ENCODE measurements at regions not wholly inside any gene's neighbourhood (a gene's known extent, or its start where the extent isn't known, plus 50 kb on each side); places are given as distances from the start of the nearest gene placed in this dataset.

- no peak overlapping the region for H3K27ac ChIP-seq (ENCODE audit: low read depth in 1 of 2, low read length in 2 of 2)
- no peaks in the 10 kb centered on the region for H3K27me3 ChIP-seq (ENCODE audit: control insufficient read depth in 4 of 4, insufficient read depth in 4 of 4, low read length in 3 of 4)
- no peaks in the 10 kb centered on the region for H3K9me3 ChIP-seq (ENCODE audit: control insufficient read depth in 4 of 4, low read length in 3 of 4)
- peak; percentile 55 to 63 for TF ChIP-seq HNF4A (conservative IDR thresholded peaks at IDR 0.05)
- TF ChIP-seq ATF3 (IDR thresholded peaks at IDR 0.05): no peak
- 75% methylated on average over 6 of the region's 6 CpGs for WGBS
- peaks cover 5 to 24% (median 15%) of the 10 kb centered on the region in 4 donors for H3K4me1 ChIP-seq (ENCODE audit: control insufficient read depth in 4 of 4, insufficient read depth in 4 of 4, low read length in 3 of 4)
- no peak for DNase-seq (ENCODE audit: low spot score)
- H3K4me3 ChIP-seq (ENCODE audit: low read depth in 1 of 3, low read length in 3 of 3): no peak overlapping the region
- H3K9ac ChIP-seq (ENCODE audit: low read depth in 1 of 2, low read length in 2 of 2): no peak overlapping the region
- no peaks in the 10 kb centered on the region for H3K36me3 ChIP-seq (ENCODE audit: control insufficient read depth in 4 of 4, insufficient read depth in 3 of 4, low read depth in 1 of 4, low read length in 3 of 4)
Measured at GRCh38 chr2:64906853-64907536, 82.2 kb upstream of the SLC1A4 start.

GRCh38 chr2:64908406-64908805 lies 80.8 kb upstream of the SLC1A4 start:
- WGBS: 93% methylated on average over 2 of the region's 2 CpGs
- no peak overlapping the region for H3K9ac ChIP-seq (ENCODE audit: low read depth in 1 of 2, low read length in 2 of 2)
- no peak for DNase-seq (ENCODE audit: low spot score)
- no peaks in the 10 kb centered on the region for H3K27me3 ChIP-seq (ENCODE audit: control insufficient read depth in 4 of 4, insufficient read depth in 4 of 4, low read length in 3 of 4)
- H3K4me3 ChIP-seq (ENCODE audit: low read depth in 1 of 3, low read length in 3 of 3): no peak overlapping the region
- H3K4me1 ChIP-seq (ENCODE audit: control insufficient read depth in 4 of 4, insufficient read depth in 4 of 4, low read length in 3 of 4): peaks cover 5 to 24% (median 15%) of the 10 kb centered on the region in 4 donors
- TF ChIP-seq HNF4A (conservative IDR thresholded peaks at IDR 0.05) (no peak), SP1 (IDR thresholded peaks at IDR 0.05) (no peak), JUND (IDR thresholded peaks at IDR 0.05) (no peak), GABPA (IDR thresholded peaks at IDR 0.05 in 1 of 2, conservative IDR thresholded peaks at IDR 0.05 in 1 of 2) (no peak), ZBTB33 (IDR thresholded peaks at IDR 0.05) (no peak), FOXA1 (IDR thresholded peaks at IDR 0.05) (no peak), MAX (IDR thresholded peaks at IDR 0.05) (no peak), HNF4G (IDR thresholded peaks at IDR 0.05) (no peak), ATF3 (IDR thresholded peaks at IDR 0.05) (no peak), EGR1 (IDR thresholded peaks at IDR 0.05; ENCODE audit: low read depth in 2 of 2) (no peak), RAD21 (IDR thresholded peaks at IDR 0.05) (no peak), FOXA2 (IDR thresholded peaks at IDR 0.05) (no peak)
- H3K9me3 ChIP-seq (ENCODE audit: control insufficient read depth in 4 of 4, low read length in 3 of 4): no peaks in the 10 kb centered on the region
- no peak overlapping the region for H3K27ac ChIP-seq (ENCODE audit: low read depth in 1 of 2, low read length in 2 of 2)
- no peaks in the 10 kb centered on the region for H3K36me3 ChIP-seq (ENCODE audit: control insufficient read depth in 4 of 4, insufficient read depth in 3 of 4, low read depth in 1 of 4, low read length in 3 of 4)

- H3K9me3 ChIP-seq (ENCODE audit: control insufficient read depth in 4 of 4, low read length in 3 of 4): no peaks in the 10 kb centered on the region
- 86% methylated on average over 4 of the region's 4 CpGs for WGBS
- no peak for DNase-seq (ENCODE audit: low spot score)
- no peaks in the 10 kb centered on the region for H3K27me3 ChIP-seq (ENCODE audit: control insufficient read depth in 4 of 4, insufficient read depth in 4 of 4, low read length in 3 of 4)
- H3K4me1 ChIP-seq (ENCODE audit: control insufficient read depth in 4 of 4, insufficient read depth in 4 of 4, low read length in 3 of 4): peaks cover 1 to 8% (median 4%) of the 10 kb centered on the region in 4 donors
- H3K27ac ChIP-seq (ENCODE audit: low read depth in 1 of 2, low read length in 2 of 2): no peak overlapping the region
- no peaks in the 10 kb centered on the region for H3K36me3 ChIP-seq (ENCODE audit: control insufficient read depth in 4 of 4, insufficient read depth in 3 of 4, low read depth in 1 of 4, low read length in 3 of 4)
- H3K4me3 ChIP-seq (ENCODE audit: low read depth in 1 of 3, low read length in 3 of 3): no peak overlapping the region
- H3K9ac ChIP-seq (ENCODE audit: low read depth in 1 of 2, low read length in 2 of 2): no peak overlapping the region
- no peak for TF ChIP-seq ZBTB33 (IDR thresholded peaks at IDR 0.05)
- TF ChIP-seq NR2F2 (IDR thresholded peaks at IDR 0.05): no peak
- TF ChIP-seq REST (IDR thresholded peaks at IDR 0.05): no peak
- TF ChIP-seq GABPA (IDR thresholded peaks at IDR 0.05 in 1 of 2, conservative IDR thresholded peaks at IDR 0.05 in 1 of 2): no peak
- TF ChIP-seq MAX (IDR thresholded peaks at IDR 0.05): no peak
- no peak for TF ChIP-seq EGR1 (IDR thresholded peaks at IDR 0.05; ENCODE audit: low read depth in 2 of 2)
- TF ChIP-seq HNF4A (conservative IDR thresholded peaks at IDR 0.05): no peak
- no peak for TF ChIP-seq RXRA (IDR thresholded peaks at IDR 0.05)
- no peak for TF ChIP-seq ATF3 (IDR thresholded peaks at IDR 0.05)
Measured at GRCh38 chr2:64910523-64910922, 78.7 kb upstream of the SLC1A4 start.

Data from liver (tissue), 7 donors.